Heart left ventricle (tissue), 13 donors: ENCODE measurements at regions not wholly inside any gene's neighbourhood (a gene's known extent, or its start where the extent isn't known, plus 50 kb on each side); places are given as distances from the start of the nearest gene placed in this dataset.

Experiments
- POLR2A ChIP-seq, 2 donors: fragments of 450-650 bp; IDR thresholded peaks; one replicate each; pipeline ENCODE4 v1.6.1; 2017; ENCODE audit warnings: antibody characterized with exemption in 2 of 2, mild to moderate bottlenecking in 2 of 2, moderate library complexity in 2 of 2
- TF ChIP-seq, protein P1 (sequence below), 12 donors: fragments of 200-600 bp; sonication (generic) in 4 of 12; IDR thresholded peaks; one replicate each; pipeline versions ENCODE4 v1.5.0 to v1.8.0; 2018 to 2022; ENCODE audit warnings: antibody characterized with exemption in 12 of 12, mild to moderate bottlenecking in 5 of 12
- donor health status: ischemic (EF 13 %, LVEDD 7.1; RV severe dilation, severe dysfunction).
- donor health status: DM: no; HTN: yes; CAD: no.
- donor health status: DM: no; HTN: no; CAD: no.
- donor health status: ischemic (EF 25% LVEDD 6.9; RV normal size, moderate dysfunction).
- donor health status: ischemic (EF 25% LVEDD 5.7; RV mildly dilated, moderate dysfunction).
- donor health status: ischemic (EF 35%, LVEDD 5.7; RV mildly dilated, moderate dysfunction).
- donor health status: nonischemic (EF 11% LVEDD 7.7; RV severe dilation, severe dysfunction).
- donor health status: DM: yes; HTN: yes; CAD: no.
- donor health status: PGD.
- donor health status: ischemic (EF 29% LVEDD 5.4; RV normal size, mild dysfunction).
- donor health status: nonischemic (EF 23%, LVEDD 6.1; RV moderate dilation, normal function).

DNA sequence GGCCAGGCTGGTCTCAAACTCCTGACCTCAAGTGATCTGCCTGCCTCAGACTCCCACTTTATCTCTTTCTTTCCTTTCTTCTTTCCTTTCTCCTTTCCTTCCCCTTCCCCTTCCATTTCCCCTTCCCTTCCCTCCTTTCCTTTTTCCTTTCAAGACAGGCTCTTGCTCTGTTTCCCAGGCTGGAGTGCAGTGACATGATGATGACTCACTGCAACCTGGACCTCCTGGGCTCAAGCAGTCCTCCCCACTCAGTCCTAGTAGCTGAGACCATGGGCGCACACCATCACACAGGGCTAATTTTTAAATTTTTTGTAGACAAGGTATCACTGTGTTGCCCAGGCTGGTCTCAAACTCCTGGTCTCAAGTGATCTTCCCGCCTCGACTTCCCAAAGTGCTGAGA lies 377.6 kb upstream of the ZFP64 start:
- no peak for TF ChIP-seq POLR2A (IDR thresholded peaks at IDR 0.05)
- TF ChIP-seq, protein P1, sequence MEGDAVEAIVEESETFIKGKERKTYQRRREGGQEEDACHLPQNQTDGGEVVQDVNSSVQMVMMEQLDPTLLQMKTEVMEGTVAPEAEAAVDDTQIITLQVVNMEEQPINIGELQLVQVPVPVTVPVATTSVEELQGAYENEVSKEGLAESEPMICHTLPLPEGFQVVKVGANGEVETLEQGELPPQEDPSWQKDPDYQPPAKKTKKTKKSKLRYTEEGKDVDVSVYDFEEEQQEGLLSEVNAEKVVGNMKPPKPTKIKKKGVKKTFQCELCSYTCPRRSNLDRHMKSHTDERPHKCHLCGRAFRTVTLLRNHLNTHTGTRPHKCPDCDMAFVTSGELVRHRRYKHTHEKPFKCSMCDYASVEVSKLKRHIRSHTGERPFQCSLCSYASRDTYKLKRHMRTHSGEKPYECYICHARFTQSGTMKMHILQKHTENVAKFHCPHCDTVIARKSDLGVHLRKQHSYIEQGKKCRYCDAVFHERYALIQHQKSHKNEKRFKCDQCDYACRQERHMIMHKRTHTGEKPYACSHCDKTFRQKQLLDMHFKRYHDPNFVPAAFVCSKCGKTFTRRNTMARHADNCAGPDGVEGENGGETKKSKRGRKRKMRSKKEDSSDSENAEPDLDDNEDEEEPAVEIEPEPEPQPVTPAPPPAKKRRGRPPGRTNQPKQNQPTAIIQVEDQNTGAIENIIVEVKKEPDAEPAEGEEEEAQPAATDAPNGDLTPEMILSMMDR (IDR thresholded peaks at IDR 0.05) = no peak
